ENCODE measurements at regions not wholly inside any gene's neighbourhood (a gene's known extent, or its start where the extent isn't known, plus 50 kb on each side); places are given as distances from the start of the nearest gene placed in this dataset.

DNA sequence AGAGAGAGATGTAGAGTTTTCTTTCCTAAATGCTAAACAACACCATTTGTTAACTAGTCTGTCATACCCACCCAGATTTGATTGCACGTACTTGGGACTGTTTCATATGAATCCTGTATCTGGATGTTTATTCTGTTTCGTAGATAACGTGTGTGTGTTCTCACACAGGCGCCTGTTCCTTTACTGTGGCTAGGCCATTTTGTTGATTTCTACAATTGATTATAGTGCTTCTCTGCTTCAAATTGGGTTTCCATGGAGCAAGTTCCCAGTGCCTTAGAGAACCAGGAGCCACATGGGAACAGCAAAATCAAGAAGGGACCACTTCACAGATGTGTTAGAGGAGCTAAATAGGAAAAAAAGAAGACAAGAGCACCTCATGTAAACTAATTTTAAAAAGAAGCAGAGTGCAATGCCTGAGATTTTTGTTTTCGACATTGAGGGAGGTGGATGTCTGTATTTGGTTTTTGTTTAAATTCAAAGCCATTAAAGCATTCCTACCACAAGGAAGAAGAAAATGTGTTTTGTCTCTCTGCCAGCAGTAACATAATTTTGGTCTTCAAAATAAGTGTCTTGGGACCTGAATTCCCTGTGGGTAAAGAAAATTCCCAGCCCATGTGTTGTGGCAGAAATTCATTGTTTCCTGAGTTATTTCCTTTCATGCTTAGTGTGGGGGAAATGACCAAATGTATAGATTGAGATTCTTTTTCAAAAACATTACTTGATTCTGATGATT is 424.0 kb upstream of the C2CD4B start:
- peak; percentile 60 for DNase-seq (ENCODE audit: low read depth)
- no peak overlapping the region for H3K4me3 ChIP-seq (ENCODE audit: control insufficient read depth, low read depth, low read length)
- peak; percentile 8 for TF ChIP-seq CTCF (conservative IDR thresholded peaks at IDR 0.05; ENCODE audit: control insufficient read depth, insufficient read depth, low read depth, low read length)

GRCh38 chr15:62591842-62592838 is 427.1 kb upstream of the C2CD4B start:
- no peak for TF ChIP-seq CTCF (conservative IDR thresholded peaks at IDR 0.05; ENCODE audit: control insufficient read depth, insufficient read depth, low read depth, low read length)
- DNase-seq (ENCODE audit: low read depth), result no peak
- no peak overlapping the region for H3K4me3 ChIP-seq (ENCODE audit: control insufficient read depth, low read depth, low read length)

DNA sequence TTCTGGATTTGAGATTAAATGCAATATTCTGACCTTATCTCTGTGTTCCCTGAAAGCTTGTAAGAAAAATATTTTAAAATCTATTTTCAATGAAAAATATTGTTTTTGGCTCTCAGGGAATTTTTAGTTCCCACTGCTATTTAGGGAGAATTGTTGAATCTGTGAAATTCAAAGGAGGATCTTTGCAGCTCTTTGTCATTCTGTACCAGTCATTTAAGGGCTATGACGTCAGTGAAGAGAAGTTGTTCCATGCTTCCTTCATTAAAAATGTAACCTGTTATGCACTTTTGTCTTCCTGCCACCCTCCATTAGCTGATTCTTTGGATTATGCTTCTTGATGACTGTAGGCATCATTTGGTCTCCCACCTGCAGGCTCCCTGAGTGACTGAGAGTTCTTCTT is 427.8 kb upstream of the C2CD4B start:
- TF ChIP-seq CTCF (conservative IDR thresholded peaks at IDR 0.05; ENCODE audit: control insufficient read depth, insufficient read depth, low read depth, low read length), result no peak
- no peak for DNase-seq (ENCODE audit: low read depth)
- no peak overlapping the region for H3K4me3 ChIP-seq (ENCODE audit: control insufficient read depth, low read depth, low read length)

DNA sequence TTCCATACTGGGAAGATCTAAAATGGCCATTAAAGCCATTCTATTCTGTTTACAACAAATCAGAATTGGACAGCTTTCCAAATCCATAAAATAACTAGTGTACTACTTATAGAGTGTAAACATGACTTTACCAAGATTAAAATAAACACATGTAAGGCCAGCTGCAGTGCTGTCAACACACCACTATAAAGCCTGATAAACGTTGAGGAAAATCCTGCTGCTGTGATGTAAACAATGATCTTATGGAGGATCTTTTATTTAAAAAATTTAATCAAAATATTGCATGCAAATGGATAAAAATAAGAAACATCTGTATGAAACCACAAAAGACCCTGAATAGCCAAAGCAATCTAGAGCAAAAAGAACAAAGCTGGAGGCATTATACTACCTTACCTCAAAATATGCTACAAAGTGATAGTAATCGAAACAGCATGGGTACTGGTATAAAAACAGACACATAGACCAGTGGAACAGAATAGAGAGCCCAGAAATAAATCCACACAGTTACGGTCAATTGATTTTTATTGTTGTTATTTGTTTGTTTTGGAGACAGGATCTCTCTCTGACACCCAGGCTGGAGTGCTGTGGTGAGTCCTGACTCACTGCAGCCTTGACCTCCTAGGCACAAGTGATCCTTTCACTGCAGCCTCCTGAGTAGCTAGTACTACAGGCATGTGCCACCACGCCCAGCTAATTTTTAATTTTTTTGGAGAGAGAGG is 428.8 kb upstream of the C2CD4B start:
- no peak for DNase-seq (ENCODE audit: low read depth)
- no peak for TF ChIP-seq CTCF (conservative IDR thresholded peaks at IDR 0.05; ENCODE audit: control insufficient read depth, insufficient read depth, low read depth, low read length)

GRCh38 chr15:62598217-62598616 is 433.1 kb upstream of the C2CD4B start:
- DNase-seq (ENCODE audit: low read depth), result no peak
- TF ChIP-seq CTCF (conservative IDR thresholded peaks at IDR 0.05; ENCODE audit: control insufficient read depth, insufficient read depth, low read depth, low read length), result no peak
- H3K4me3 ChIP-seq (ENCODE audit: control insufficient read depth, low read depth, low read length), result no peak overlapping the region

More for the DNA sequence above, 428.8 kb upstream of the C2CD4B start:
- no peak overlapping the region for H3K4me3 ChIP-seq (ENCODE audit: control insufficient read depth, low read depth, low read length)
